ENCODE measurements at regions not wholly inside any gene's neighbourhood (a gene's known extent, or its start where the extent isn't known, plus 50 kb on each side); places are given as distances from the start of the nearest gene placed in this dataset.

DNA sequence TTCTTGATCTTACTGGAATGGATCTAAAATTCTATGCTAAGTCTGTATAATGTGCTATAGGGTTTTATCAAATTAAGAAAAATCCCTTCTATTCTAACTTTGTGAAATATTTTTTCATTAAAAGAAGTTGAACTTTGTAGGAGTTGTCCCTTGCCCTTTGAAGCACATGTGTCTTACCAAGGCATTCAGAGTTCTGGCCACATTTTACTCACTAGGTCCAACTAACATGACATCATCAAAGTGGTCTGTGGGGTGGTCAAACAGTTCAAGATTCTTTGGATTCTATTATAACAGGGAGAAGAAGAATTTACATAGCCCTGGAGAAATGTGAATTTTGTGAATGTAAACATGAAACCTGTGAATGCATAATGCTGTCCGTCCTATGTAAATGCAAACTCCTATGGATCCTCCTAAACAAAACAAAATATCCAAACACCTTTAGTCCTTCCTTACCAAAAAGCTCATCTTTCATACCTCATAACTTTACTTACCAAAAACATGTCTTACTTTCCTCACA lies 88.7 kb downstream of the EBNA1BP2 start:
- Histone ChIP-seq H3K9me3 (replicated peaks) (no peaks in the 10 kb centered on the region), H3K4me3 (no peak overlapping the region), H3K27me3 (ENCODE audit: low read depth) (peaks cover 15% of the 10 kb centered on the region), H3K36me3 (no peaks in the 10 kb centered on the region), H3K27ac (replicated peaks) (no peak overlapping the region), H3K4me1 (no peaks in the 10 kb centered on the region)
- TF ChIP-seq, protein P1, sequence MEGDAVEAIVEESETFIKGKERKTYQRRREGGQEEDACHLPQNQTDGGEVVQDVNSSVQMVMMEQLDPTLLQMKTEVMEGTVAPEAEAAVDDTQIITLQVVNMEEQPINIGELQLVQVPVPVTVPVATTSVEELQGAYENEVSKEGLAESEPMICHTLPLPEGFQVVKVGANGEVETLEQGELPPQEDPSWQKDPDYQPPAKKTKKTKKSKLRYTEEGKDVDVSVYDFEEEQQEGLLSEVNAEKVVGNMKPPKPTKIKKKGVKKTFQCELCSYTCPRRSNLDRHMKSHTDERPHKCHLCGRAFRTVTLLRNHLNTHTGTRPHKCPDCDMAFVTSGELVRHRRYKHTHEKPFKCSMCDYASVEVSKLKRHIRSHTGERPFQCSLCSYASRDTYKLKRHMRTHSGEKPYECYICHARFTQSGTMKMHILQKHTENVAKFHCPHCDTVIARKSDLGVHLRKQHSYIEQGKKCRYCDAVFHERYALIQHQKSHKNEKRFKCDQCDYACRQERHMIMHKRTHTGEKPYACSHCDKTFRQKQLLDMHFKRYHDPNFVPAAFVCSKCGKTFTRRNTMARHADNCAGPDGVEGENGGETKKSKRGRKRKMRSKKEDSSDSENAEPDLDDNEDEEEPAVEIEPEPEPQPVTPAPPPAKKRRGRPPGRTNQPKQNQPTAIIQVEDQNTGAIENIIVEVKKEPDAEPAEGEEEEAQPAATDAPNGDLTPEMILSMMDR (IDR thresholded peaks at IDR 0.05; ENCODE audit: borderline replicate concordance) = no peak
- no peak for DNase-seq
- intact Hi-C loops (cut with micrococcal nuclease) = no loop called here

DNA sequence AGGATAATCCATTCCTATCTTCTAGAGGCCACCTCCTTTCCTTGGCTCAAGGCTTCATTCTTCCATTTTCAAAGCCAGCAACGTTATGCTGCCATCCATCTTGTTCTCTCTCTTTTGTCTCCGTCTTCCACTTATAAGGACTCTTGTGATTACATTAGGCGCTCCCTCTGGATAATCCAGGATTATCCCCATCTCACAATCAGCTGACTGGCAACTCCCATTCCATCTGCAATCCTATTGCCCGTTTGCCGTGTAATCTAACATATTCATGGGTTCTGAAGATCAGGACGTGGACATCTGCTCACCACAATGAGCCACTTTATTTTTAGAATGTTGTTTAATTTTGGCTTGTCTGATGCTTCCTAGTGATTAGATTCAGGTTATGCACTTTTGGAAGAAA lies 89.3 kb downstream of the EBNA1BP2 start:
- TF ChIP-seq, protein P1 (IDR thresholded peaks at IDR 0.05; ENCODE audit: borderline replicate concordance) = no peak
- Histone ChIP-seq H3K4me1 (no peaks in the 10 kb centered on the region), H3K27me3 (ENCODE audit: low read depth) (peaks cover 15% of the 10 kb centered on the region), H3K36me3 (no peaks in the 10 kb centered on the region), H3K4me3 (no peak overlapping the region), H3K9me3 (replicated peaks) (no peaks in the 10 kb centered on the region), H3K27ac (replicated peaks) (no peak overlapping the region)
- no peak for DNase-seq
- intact Hi-C loops (cut with micrococcal nuclease) = no loop called here

DNA sequence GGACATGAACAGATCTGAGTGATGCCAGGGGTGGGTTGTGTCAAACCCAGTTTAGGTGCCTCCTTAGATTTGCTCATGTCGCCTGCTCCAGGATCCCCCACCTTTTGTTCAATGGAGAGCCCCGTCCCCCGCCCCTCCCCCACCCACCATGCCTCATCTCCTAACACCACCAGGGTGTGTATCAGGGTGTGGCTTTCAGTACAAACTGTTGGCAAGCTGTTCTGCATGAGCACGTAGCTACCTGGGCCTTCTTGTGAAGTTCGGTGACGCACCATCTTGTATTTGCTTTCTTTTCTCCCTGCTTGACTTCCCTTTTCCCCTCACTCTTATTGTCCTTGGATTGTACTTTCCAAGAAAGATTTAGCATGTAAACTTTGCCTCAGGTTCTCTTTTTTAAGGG lies 94.8 kb downstream of the EBNA1BP2 start:
- peaks cover 10% of the 10 kb centered on the region for H3K4me1 ChIP-seq
- peaks cover 6% of the 10 kb centered on the region for H3K27me3 ChIP-seq (ENCODE audit: low read depth)
- no peak overlapping the region for H3K27ac ChIP-seq (replicated peaks)
- TF ChIP-seq, protein P1 (IDR thresholded peaks at IDR 0.05; ENCODE audit: borderline replicate concordance) = no peak
- no peaks in the 10 kb centered on the region for H3K9me3 ChIP-seq (replicated peaks)
- no peak for DNase-seq
- intact Hi-C loops (cut with micrococcal nuclease) = no loop called here
- no peaks in the 10 kb centered on the region for H3K36me3 ChIP-seq
- no peak overlapping the region for H3K4me3 ChIP-seq

DNA sequence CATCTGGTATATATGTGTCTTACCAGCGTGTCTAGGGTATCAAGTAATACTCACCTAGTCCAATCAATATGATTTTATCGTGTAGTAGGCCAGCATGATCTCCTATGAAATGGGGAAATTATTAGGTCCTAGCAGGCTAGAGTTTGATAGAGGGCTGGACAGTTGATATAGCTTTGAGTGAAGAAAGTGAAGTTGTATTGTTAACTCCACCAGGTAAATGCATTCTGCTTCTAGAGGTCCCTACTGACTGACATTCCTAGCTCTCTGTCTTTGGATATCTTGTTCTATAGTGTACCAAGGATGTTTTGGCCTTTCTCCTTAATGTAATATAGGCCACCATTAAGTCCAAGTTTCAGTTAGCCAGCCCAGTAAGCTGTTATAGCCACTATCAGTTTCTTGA lies 97.4 kb downstream of the EBNA1BP2 start:
- intact Hi-C loops (cut with micrococcal nuclease) = no loop called here
- no peak overlapping the region for H3K27ac ChIP-seq (replicated peaks)
- TF ChIP-seq, protein P1 (IDR thresholded peaks at IDR 0.05; ENCODE audit: borderline replicate concordance) = no peak
- H3K9me3 ChIP-seq (replicated peaks) = no peaks in the 10 kb centered on the region
- H3K4me3 ChIP-seq = no peak overlapping the region
- peaks cover 10% of the 10 kb centered on the region for H3K4me1 ChIP-seq
- H3K36me3 ChIP-seq = no peaks in the 10 kb centered on the region
- H3K27me3 ChIP-seq (ENCODE audit: low read depth) = no peaks in the 10 kb centered on the region
- DNase-seq = no peak

DNA sequence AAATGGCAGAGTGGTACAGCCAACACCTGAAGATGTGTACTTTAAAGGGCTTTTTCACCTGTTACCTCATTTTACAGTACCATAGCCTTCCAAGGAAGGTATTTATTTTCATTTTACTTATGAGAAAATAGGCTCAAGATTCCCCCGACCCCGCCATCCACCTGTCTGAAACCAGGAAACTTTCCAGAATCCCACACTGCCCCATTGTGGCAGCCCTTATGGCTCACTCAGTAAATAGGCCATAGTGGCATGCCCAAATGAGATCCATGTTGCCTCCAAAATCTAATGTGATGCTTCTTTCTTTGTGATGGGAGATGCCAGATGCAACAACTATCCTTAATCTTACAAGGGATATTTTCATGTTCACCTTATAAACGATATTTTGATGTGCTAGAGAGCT lies 97.8 kb downstream of the EBNA1BP2 start:
- Histone ChIP-seq H3K9me3 (replicated peaks) (no peaks in the 10 kb centered on the region), H3K4me3 (no peak overlapping the region), H3K36me3 (no peaks in the 10 kb centered on the region), H3K27me3 (ENCODE audit: low read depth) (no peaks in the 10 kb centered on the region), H3K27ac (replicated peaks) (no peak overlapping the region), H3K4me1 (peaks cover 10% of the 10 kb centered on the region)
- no peak for DNase-seq
- TF ChIP-seq, protein P1 (IDR thresholded peaks at IDR 0.05; ENCODE audit: borderline replicate concordance) = no peak
- intact Hi-C loops (cut with micrococcal nuclease) = no loop called here
